ENCODE measurements at regions not wholly inside any gene's neighbourhood (a gene's known extent, or its start where the extent isn't known, plus 50 kb on each side); places are given as distances from the start of the nearest gene placed in this dataset.

DNA sequence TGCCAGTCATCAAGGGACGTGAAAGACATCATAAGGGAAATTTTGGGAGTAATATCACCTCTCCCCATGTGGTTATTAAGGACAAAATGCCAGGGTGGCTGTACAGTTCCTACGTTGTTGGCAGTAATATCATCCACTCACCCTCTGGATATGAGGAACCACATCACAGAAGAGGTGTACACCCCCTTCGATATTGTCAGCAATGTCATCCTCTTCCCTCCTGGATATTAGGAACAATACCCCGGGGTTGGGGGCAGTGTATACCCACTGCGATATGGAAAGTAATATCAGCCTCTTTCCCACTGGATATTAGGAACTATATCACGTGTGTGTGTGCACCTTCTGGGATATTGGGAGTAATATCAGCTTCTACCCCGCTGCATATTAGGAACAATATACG lies 1933.3 kb downstream of the SUCLG1 start:
- Histone ChIP-seq H3K4me3 (ENCODE audit: low read length) (no peak overlapping the region), H3K27me3 (ENCODE audit: low read length) (no peaks in the 10 kb centered on the region), H2AFZ (ENCODE audit: low read length) (no peak overlapping the region), H3K9ac (ENCODE audit: low read length) (no peak overlapping the region), H3K4me1 (ENCODE audit: insufficient read depth, low read length) (no peaks in the 10 kb centered on the region), H3K79me2 (ENCODE audit: low read length) (no peaks in the 10 kb centered on the region), H3K9me3 (ENCODE audit: low read length) (no peaks in the 10 kb centered on the region), H3F3A (ENCODE audit: low read length, unreplicated experiment) (no peaks in the 10 kb centered on the region), H3K9me2 (replicated peaks; ENCODE audit: low read length) (no peaks in the 10 kb centered on the region), H3K36me3 (ENCODE audit: low read depth, low read length) (no peaks in the 10 kb centered on the region), H3K4me2 (ENCODE audit: low read length) (no peak overlapping the region), H3K27ac (ENCODE audit: low read length) (no peak overlapping the region), H4K20me1 (ENCODE audit: low read length) (no peaks in the 10 kb centered on the region)
- BruUV-seq (replicated peaks), result no TSS peak
- ATAC-seq (no peak), DNase-seq (no peak)
- intact Hi-C loops (cut with micrococcal nuclease), result no loop called here
- CTCF ChIA-PET, result no interaction called here
- TF ChIP-seq, protein P1, sequence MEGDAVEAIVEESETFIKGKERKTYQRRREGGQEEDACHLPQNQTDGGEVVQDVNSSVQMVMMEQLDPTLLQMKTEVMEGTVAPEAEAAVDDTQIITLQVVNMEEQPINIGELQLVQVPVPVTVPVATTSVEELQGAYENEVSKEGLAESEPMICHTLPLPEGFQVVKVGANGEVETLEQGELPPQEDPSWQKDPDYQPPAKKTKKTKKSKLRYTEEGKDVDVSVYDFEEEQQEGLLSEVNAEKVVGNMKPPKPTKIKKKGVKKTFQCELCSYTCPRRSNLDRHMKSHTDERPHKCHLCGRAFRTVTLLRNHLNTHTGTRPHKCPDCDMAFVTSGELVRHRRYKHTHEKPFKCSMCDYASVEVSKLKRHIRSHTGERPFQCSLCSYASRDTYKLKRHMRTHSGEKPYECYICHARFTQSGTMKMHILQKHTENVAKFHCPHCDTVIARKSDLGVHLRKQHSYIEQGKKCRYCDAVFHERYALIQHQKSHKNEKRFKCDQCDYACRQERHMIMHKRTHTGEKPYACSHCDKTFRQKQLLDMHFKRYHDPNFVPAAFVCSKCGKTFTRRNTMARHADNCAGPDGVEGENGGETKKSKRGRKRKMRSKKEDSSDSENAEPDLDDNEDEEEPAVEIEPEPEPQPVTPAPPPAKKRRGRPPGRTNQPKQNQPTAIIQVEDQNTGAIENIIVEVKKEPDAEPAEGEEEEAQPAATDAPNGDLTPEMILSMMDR (conservative IDR thresholded peaks at IDR 0.05; ENCODE audit: low read depth, low read length), result no peak
- no peak for TF ChIP-seq EZH2phosphoT487 (IDR thresholded peaks at IDR 0.05; ENCODE audit: borderline replicate concordance, low read length)
- TF ChIP-seq EZH2 (IDR thresholded peaks at IDR 0.05; ENCODE audit: low read length, unreplicated experiment), result no peak
- POLR2A ChIA-PET (ENCODE audit: unreplicated experiment), result no interaction called here

DNA sequence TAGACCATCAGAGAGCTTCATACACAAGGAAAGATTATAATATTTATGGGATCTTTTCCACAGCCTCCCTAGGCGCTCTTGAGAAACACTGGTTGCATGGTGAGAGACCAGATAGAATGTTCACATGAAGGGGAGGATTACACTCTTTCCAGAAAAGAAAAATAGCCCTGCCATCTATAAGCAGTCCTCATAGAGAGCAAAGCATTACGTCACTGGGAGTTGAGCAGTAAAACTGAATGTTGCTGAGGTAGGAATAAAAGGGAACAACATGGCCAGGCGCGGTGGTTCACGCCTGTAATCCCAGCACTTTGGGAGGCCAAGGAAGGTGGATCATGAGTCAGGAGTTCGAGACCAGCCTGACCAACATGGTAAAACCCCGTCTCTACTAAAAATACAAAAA lies 1934.3 kb downstream of the SUCLG1 start:
- ChIA-PET CTCF (no interaction called here), POLR2A (ENCODE audit: unreplicated experiment) (no interaction called here)
- Histone ChIP-seq H3K79me2 (ENCODE audit: low read length) (no peaks in the 10 kb centered on the region), H2AFZ (ENCODE audit: low read length) (no peak overlapping the region), H3K27ac (ENCODE audit: low read length) (no peak overlapping the region), H3K27me3 (ENCODE audit: low read length) (no peaks in the 10 kb centered on the region), H3F3A (ENCODE audit: low read length, unreplicated experiment) (no peaks in the 10 kb centered on the region), H3K9me3 (ENCODE audit: low read length) (no peaks in the 10 kb centered on the region), H3K9me2 (replicated peaks; ENCODE audit: low read length) (no peaks in the 10 kb centered on the region), H3K4me2 (ENCODE audit: low read length) (no peak overlapping the region), H3K4me3 (ENCODE audit: low read length) (no peak overlapping the region), H3K4me1 (ENCODE audit: insufficient read depth, low read length) (no peaks in the 10 kb centered on the region), H3K36me3 (ENCODE audit: low read depth, low read length) (no peaks in the 10 kb centered on the region), H3K9ac (ENCODE audit: low read length) (no peak overlapping the region), H4K20me1 (ENCODE audit: low read length) (no peaks in the 10 kb centered on the region)
- intact Hi-C loops (cut with micrococcal nuclease), result no loop called here
- BruUV-seq (replicated peaks), result no TSS peak
- DNase-seq, result no peak
- ATAC-seq, result no peak
- TF ChIP-seq, protein P1 (conservative IDR thresholded peaks at IDR 0.05; ENCODE audit: low read depth, low read length), result no peak
- no peak for TF ChIP-seq EZH2 (IDR thresholded peaks at IDR 0.05; ENCODE audit: low read length, unreplicated experiment)
- TF ChIP-seq EZH2phosphoT487 (IDR thresholded peaks at IDR 0.05; ENCODE audit: borderline replicate concordance, low read length), result no peak

DNA sequence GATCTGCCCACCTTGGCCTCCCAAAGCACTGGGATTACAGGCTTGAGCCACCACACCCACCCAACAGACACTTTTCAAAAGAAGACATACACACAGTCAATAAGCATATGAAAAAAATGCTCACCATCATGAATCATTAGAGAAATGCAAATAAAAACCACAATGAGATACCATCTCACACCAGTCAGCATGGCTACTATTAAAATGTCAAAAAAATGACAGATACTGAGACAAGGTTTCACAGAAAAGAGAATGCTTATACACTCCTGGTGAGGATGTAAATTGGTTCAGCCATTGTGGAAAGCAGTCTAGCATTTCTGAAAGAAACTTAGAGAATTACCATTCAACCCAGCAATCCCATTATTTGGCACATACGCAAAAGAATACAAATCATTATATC lies 1947.2 kb downstream of the SUCLG1 start:
- no peaks in the 10 kb centered on the region for H3K79me2 ChIP-seq (ENCODE audit: low read length)
- no peak overlapping the region for H2AFZ ChIP-seq (ENCODE audit: low read length)
- H3F3A ChIP-seq (ENCODE audit: low read length, unreplicated experiment), result no peaks in the 10 kb centered on the region
- H3K9ac ChIP-seq (ENCODE audit: low read length), result no peak overlapping the region
- H3K27me3 ChIP-seq (ENCODE audit: low read length), result no peaks in the 10 kb centered on the region
- ATAC-seq (peak; percentile 70), DNase-seq (peak; percentile 55)
- intact Hi-C loops (cut with micrococcal nuclease), result no loop called here
- BruUV-seq (replicated peaks), result no TSS peak
- no peak overlapping the region for H3K4me2 ChIP-seq (ENCODE audit: low read length)
- no peak overlapping the region for H3K27ac ChIP-seq (ENCODE audit: low read length)
- no peaks in the 10 kb centered on the region for H3K4me1 ChIP-seq (ENCODE audit: insufficient read depth, low read length)
- ChIA-PET POLR2A (ENCODE audit: unreplicated experiment) (interaction anchor here (0.6 kb wide), 1 partner anchor 1171 kb away, joined by 8 read pairs; no protein-coding TSS in a partner anchor), CTCF (no interaction called here)
- TF ChIP-seq EZH2 (IDR thresholded peaks at IDR 0.05; ENCODE audit: low read length, unreplicated experiment) (no peak), EZH2phosphoT487 (IDR thresholded peaks at IDR 0.05; ENCODE audit: borderline replicate concordance, low read length) (no peak)
- TF ChIP-seq, protein P1 (conservative IDR thresholded peaks at IDR 0.05; ENCODE audit: low read depth, low read length), result no peak
- H4K20me1 ChIP-seq (ENCODE audit: low read length), result no peaks in the 10 kb centered on the region
- no peaks in the 10 kb centered on the region for H3K36me3 ChIP-seq (ENCODE audit: low read depth, low read length)
- H3K4me3 ChIP-seq (ENCODE audit: low read length), result no peak overlapping the region
- H3K9me3 ChIP-seq (ENCODE audit: low read length), result no peaks in the 10 kb centered on the region
- H3K9me2 ChIP-seq (replicated peaks; ENCODE audit: low read length), result no peaks in the 10 kb centered on the region
